OCI-LY7 (cell line): ENCODE measurements at regions not wholly inside any gene's neighbourhood (a gene's known extent, or its start where the extent isn't known, plus 50 kb on each side); places are given as distances from the start of the nearest gene placed in this dataset.

ENCODE experiments used
- CTCF ChIP-seq: fragments of 200-600 bp; sonication (generic); conservative IDR thresholded peaks from 2 replicates; pipeline ENCODE4 v1.5.1; 2014; ENCODE audit warnings: mild to moderate bottlenecking, antibody characterized with exemption, low read length, moderate library complexity, mixed read lengths
- EZH2phosphoT487 ChIP-seq: fragments of 200-600 bp; sonication (generic); IDR thresholded peaks from 2 replicates; pipeline ENCODE4 v1.6.1; 2018; ENCODE audit warnings: low read depth, borderline replicate concordance, mild to moderate bottlenecking, mixed run types, antibody characterized with exemption, low read length, moderate library complexity, mixed read lengths

GRCh38 chrX:13258052-13258444, 61.8 kb downstream of the ATXN3L start:
- no peak for TF ChIP-seq CTCF
- TF ChIP-seq EZH2phosphoT487, result no peak
